ENCODE measurements at regions not wholly inside any gene's neighbourhood (a gene's known extent, or its start where the extent isn't known, plus 50 kb on each side); places are given as distances from the start of the nearest gene placed in this dataset.

- in situ Hi-C loops (cut with HindIII; ENCODE audit: low sequenced_read_pairs), result no loop called here
- no peak overlapping the region for H3K4me3 ChIP-seq (ENCODE audit: low read depth, low read length)
- DNase-seq (ENCODE audit: low read depth, low spot score), result peak; percentile 85
- no peak for TF ChIP-seq CTCF (IDR thresholded peaks at IDR 0.05; ENCODE audit: low read depth, low read length)
These were observed 277.9 kb downstream of the IPO8 start for GRCh38 chr12:30417697-30418231.

- H3K4me3 ChIP-seq (ENCODE audit: low read depth, low read length), result no peak overlapping the region
- DNase-seq (ENCODE audit: low read depth, low spot score), result no peak
- in situ Hi-C loops (cut with HindIII; ENCODE audit: low sequenced_read_pairs), result no loop called here
- no peak for TF ChIP-seq CTCF (IDR thresholded peaks at IDR 0.05; ENCODE audit: low read depth, low read length)
These were observed 279.0 kb downstream of the IPO8 start for GRCh38 chr12:30416631-30417030.

DNA sequence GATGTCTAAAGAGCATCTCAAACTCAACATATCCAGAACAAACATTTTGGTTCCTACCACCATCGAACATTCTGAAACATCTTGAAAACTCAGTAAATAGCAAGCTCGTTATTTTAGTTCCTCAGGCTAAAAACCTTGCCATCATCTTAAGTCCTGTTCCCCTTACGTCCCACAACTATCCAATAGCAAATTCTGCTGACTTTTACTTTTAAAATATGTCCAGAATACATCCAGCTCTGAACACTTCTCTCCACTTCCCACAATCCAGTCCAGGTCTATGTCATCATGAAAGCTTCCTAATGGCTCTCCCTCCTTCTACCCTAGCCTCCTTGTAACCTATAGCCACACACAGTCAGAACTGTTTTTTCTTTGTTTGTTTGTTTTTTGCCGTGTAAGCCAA is 279.9 kb downstream of the IPO8 start:
- in situ Hi-C loops (cut with HindIII; ENCODE audit: low sequenced_read_pairs), result no loop called here
- H3K4me3 ChIP-seq (ENCODE audit: low read depth, low read length), result no peak overlapping the region
- no peak for TF ChIP-seq CTCF (IDR thresholded peaks at IDR 0.05; ENCODE audit: low read depth, low read length)
- no peak for DNase-seq (ENCODE audit: low read depth, low spot score)

GRCh38 chr12:30414507-30414906 is 281.2 kb downstream of the IPO8 start:
- no peak overlapping the region for H3K4me3 ChIP-seq (ENCODE audit: low read depth, low read length)
- DNase-seq (ENCODE audit: low read depth, low spot score), result no peak
- in situ Hi-C loops (cut with HindIII; ENCODE audit: low sequenced_read_pairs), result no loop called here
- no peak for TF ChIP-seq CTCF (IDR thresholded peaks at IDR 0.05; ENCODE audit: low read depth, low read length)

- no peak overlapping the region for H3K4me3 ChIP-seq (ENCODE audit: low read depth, low read length)
- in situ Hi-C loops (cut with HindIII; ENCODE audit: low sequenced_read_pairs), result no loop called here
- no peak for TF ChIP-seq CTCF (IDR thresholded peaks at IDR 0.05; ENCODE audit: low read depth, low read length)
- no peak for DNase-seq (ENCODE audit: low read depth, low spot score)
These were observed 295.3 kb downstream of the IPO8 start for GRCh38 chr12:30400349-30400748.

DNA sequence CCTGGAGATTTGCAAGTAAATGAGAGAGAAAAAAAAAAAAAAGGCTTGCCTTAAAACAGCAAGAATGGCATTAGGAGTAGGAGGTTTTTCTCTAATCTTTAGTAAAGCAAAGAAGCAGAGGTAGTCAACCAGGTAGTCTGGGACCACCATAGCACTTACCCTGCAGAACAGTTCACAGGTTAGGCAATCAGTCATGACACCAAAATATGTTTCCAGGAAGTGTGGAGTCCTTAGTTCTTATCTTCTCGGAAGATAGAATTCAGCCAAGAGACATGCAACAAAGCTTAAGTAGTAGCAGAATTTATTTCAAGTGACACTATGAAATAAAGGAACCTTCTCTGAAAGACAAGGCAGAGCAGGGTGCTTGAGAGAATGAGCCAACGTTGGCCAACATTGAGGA is 295.8 kb downstream of the IPO8 start:
- in situ Hi-C loops (cut with HindIII; ENCODE audit: low sequenced_read_pairs), result no loop called here
- no peak for DNase-seq (ENCODE audit: low read depth, low spot score)
- no peak for TF ChIP-seq CTCF (IDR thresholded peaks at IDR 0.05; ENCODE audit: low read depth, low read length)
- no peak overlapping the region for H3K4me3 ChIP-seq (ENCODE audit: low read depth, low read length)

DNA sequence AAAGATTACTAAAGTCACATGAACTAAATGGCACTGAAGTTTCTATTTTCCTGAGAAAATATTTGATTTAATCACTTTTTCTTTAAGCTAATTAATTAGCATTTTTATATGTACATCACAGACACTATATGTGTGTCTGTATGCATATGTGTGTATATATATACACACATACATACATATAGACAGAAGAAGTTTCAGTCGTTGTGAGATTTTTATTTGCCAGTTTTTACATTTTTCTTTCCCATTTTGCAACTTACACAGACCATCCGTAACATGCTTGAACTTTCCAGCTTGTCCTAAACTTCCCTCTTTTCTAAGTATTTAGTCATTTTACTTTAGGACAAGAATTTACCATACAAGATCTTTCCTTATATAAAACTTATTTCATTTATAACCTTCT is 299.1 kb downstream of the IPO8 start:
- no peak for DNase-seq (ENCODE audit: low read depth, low spot score)
- H3K4me3 ChIP-seq (ENCODE audit: low read depth, low read length), result no peak overlapping the region
- no peak for TF ChIP-seq CTCF (IDR thresholded peaks at IDR 0.05; ENCODE audit: low read depth, low read length)
- in situ Hi-C loops (cut with HindIII; ENCODE audit: low sequenced_read_pairs), result no loop called here
